Ectodermal cell (in vitro differentiated cells): ENCODE measurements at regions not wholly inside any gene's neighbourhood (a gene's known extent, or its start where the extent isn't known, plus 50 kb on each side); places are given as distances from the start of the nearest gene placed in this dataset.
"Not testable (repeated sequence)": the region's sequence is repeated elsewhere in the genome, so short reads cannot be mapped to it uniquely, and the experiment has no call there.

ENCODE experiments used
- H3K27ac ChIP-seq: 2 replicates; pipeline ENCODE4 v1.7.0; 2013; ENCODE audit warnings: mild to moderate bottlenecking, low read depth, low read length; ENCODE audit not compliant: insufficient read depth, poor library complexity, severe bottlenecking
- H3K27me3 ChIP-seq: 2 replicates; pipeline ENCODE4 v1.7.0; 2013; ENCODE audit warnings: mild to moderate bottlenecking, low read length; ENCODE audit not compliant: insufficient read depth, control insufficient read depth, poor library complexity, severe bottlenecking
- H3K36me3 ChIP-seq: one replicate; pipeline ENCODE4 v1.7.0; 2013; ENCODE audit warnings: low read length; ENCODE audit not compliant: control insufficient read depth, insufficient read depth
- H3K4me1 ChIP-seq: one replicate; pipeline ENCODE4 v1.7.0; 2013; ENCODE audit warnings: low read length; ENCODE audit not compliant: control insufficient read depth, insufficient read depth
- H3K4me3 ChIP-seq: 2 replicates; pipeline ENCODE4 v1.7.0; 2013; ENCODE audit warnings: low read depth, low read length, control low read depth; ENCODE audit not compliant: insufficient read depth
- H3K9me3 ChIP-seq: 2 replicates; pipeline ENCODE4 v1.7.0; 2013; ENCODE audit warnings: mild to moderate bottlenecking, low read length, moderate library complexity; ENCODE audit not compliant: control insufficient read depth
- WGBS, 2 experiments: methylation state at CpG; one replicate each; pipeline ENCODE4 v1.1.7; 2013; ENCODE audit warnings: missing lambda C conversion rate in 2 of 2; 5-methylcytosine and 5-hydroxymethylcytosine counted together

DNA sequence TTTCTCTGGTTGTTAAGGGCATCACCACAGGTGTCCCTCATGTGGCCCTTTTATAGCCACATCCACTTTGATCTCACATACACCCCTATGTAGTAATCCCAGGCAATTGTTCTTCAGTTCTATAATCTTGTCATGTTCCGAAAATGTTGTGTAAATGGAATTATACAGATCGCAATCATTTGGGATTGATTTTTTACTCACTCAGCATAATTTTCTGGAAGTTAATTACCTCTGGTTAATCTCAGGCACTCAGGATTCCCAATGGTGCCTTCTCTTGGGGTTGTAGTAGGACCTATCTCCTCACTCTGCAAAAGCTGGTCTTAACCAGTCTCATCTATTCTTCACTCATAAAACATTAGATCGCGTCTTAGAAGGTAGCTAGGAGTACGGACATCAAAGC, 1549.6 kb upstream of the DDX18 start:
- H3K36me3 ChIP-seq, result no peaks in the 10 kb centered on the region
- no peak overlapping the region for H3K4me3 ChIP-seq
- no peaks in the 10 kb centered on the region for H3K4me1 ChIP-seq
- no peak overlapping the region for H3K27ac ChIP-seq
- H3K27me3 ChIP-seq, result no peaks in the 10 kb centered on the region
- H3K9me3 ChIP-seq, result peaks cover under 1% of the 10 kb centered on the region
- WGBS, 2 experiments, result 98 to 100% methylated on average over 4 to 5 of the region's 5 CpGs

DNA sequence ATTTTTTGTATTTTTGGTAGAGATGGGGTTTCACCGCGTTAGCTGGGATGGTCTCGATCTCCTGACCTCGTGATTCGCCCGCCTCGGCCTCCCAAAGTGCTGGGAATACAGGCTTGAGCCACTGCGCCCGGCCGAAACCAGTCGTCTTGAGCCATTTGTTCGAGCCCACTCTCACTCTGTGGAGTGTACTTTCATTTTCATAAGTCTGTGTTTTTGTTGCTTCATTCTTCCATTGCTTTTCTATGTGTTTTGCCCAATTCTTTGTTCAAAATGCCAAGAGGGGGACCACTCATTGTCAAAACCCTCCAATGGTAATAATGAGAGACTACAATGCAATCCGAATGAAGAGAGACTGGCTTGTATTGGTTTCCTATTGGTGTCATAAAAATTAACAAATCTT, 1545.5 kb upstream of the DDX18 start:
- no peaks in the 10 kb centered on the region for H3K4me1 ChIP-seq
- WGBS, 2 experiments, result 91 to 94% methylated on average over 12 to 13 of the region's 13 CpGs
- no peaks in the 10 kb centered on the region for H3K36me3 ChIP-seq
- H3K9me3 ChIP-seq, result no peaks in the 10 kb centered on the region
- no peaks in the 10 kb centered on the region for H3K27me3 ChIP-seq
- H3K27ac ChIP-seq, result no peak overlapping the region
- H3K4me3 ChIP-seq, result no peak overlapping the region

DNA sequence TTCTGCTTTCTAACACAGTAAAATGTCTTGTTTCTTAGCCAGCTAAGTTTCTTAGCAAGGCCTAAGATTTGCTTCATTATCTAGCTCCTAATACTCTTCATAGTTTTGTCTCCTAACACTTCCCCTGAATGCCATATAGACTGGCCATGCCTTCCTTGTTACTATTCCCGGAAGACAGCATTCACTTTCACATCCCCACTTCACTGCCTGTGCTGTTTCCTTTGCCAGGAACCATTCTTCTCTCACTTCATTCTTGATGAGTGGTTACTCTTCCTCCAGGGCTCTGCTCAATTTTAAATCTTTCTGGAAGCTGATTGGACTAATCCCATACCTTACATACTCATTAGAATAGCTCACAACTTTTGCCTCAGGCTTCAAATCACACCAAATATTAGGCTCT, 1510.2 kb upstream of the DDX18 start:
- H3K27ac ChIP-seq, result no peak overlapping the region
- H3K4me1 ChIP-seq, result no peaks in the 10 kb centered on the region
- H3K4me3 ChIP-seq, result no peak overlapping the region
- H3K27me3 ChIP-seq, result no peaks in the 10 kb centered on the region
- WGBS, 2 experiments, result 88 to 98% methylated on average over 1 of the region's 1 CpG
- H3K9me3 ChIP-seq, result no peaks in the 10 kb centered on the region
- no peaks in the 10 kb centered on the region for H3K36me3 ChIP-seq

DNA sequence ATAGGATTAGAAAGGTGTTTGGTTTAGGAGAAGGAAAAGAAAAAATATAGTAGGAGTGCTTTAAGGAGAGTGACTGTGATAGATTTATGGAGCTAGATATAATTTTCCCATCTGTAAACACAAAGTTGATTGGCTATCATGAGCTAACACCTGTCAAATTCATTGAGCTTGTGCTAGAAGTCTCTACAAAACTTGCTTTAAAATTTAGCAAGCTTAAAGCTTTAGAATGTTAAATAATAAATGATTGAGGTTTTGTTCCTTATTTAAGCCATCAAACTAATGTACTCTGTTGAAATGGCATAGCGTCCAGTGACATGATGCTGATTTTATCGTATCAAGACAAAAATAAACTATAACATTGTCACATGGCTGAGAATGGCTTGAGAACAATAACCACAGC, 1497.4 kb upstream of the DDX18 start:
- no peak overlapping the region for H3K27ac ChIP-seq
- 94 to 100% methylated on average over 2 of the region's 2 CpGs for WGBS, 2 experiments
- no peak overlapping the region for H3K4me3 ChIP-seq
- H3K27me3 ChIP-seq, result no peaks in the 10 kb centered on the region
- H3K9me3 ChIP-seq, result no peaks in the 10 kb centered on the region
- no peaks in the 10 kb centered on the region for H3K4me1 ChIP-seq
- no peaks in the 10 kb centered on the region for H3K36me3 ChIP-seq

DNA sequence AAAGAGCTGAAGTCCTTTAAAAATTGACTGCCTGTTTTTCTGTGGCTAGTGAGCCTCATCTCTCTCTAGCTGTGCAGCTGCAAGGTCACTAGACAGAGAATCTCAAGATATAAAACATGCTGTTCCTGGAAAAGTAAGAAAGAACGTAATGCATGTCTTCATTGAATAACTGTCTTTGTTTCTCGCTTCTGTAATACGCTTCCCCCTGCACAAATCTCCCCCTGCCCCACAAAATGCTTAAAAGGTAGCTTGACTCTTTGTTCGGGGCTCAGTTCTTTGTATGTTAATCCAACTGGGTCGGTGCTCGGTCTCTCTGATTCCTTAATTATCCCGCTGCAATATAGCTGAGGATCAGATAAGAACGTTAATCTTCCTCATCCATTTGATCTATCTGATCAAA, 1495.9 kb upstream of the DDX18 start:
- not testable (repeated sequence) for H3K27me3 ChIP-seq, H3K4me1 ChIP-seq, H3K36me3 ChIP-seq, H3K4me3 ChIP-seq, H3K27ac ChIP-seq, H3K9me3 ChIP-seq
- WGBS, 2 experiments, result 85 to 86% methylated on average over 8 of the region's 8 CpGs

DNA sequence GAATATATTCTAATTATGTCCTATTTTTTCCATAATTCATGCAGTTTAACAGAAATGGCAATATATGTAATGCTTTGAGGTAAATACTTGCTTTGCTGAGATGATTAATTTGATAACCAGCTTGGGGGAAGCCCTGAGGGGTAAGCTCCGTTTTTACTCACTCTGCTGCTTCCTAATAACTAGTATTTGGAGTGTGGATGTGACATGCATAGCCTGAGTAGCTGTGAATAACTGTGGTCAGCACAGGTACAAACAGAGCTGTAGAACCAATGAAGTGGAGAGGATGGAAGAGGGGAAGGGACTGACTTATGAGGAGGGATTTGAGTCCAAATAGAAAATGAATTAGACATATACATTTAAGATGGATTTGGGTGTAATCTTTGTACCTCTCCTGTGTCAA, 1495.5 kb upstream of the DDX18 start:
- WGBS, 2 experiments, result 80 to 83% methylated on average over 1 of the region's 1 CpG
- Histone ChIP-seq H3K9me3 (no peaks in the 10 kb centered on the region), H3K4me1 (no peaks in the 10 kb centered on the region), H3K36me3 (no peaks in the 10 kb centered on the region), H3K27ac (no peak overlapping the region), H3K27me3 (no peaks in the 10 kb centered on the region), H3K4me3 (no peak overlapping the region)

DNA sequence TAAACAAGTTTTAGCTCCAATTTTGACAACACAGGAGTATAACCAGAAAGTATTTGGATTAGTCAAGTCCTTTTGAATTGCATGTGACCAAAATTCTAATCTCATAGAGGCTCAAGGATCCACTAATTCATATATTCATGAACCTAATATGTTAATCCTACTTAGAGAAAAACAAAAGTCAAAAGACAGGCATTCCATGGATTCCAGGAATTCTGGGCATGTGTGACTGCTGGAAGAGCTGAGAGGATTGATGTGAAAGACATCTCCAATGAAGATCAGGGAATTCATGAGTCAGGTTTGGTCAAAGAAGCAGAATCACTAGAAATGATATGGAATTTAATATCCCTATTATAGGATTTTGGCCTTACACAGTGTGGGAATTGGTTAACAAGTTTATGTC, 1494.6 kb upstream of the DDX18 start:
- Histone ChIP-seq H3K9me3 (no peaks in the 10 kb centered on the region), H3K4me3 (no peak overlapping the region), H3K27ac (no peak overlapping the region), H3K27me3 (no peaks in the 10 kb centered on the region), H3K36me3 (no peaks in the 10 kb centered on the region), H3K4me1 (no peaks in the 10 kb centered on the region)

DNA sequence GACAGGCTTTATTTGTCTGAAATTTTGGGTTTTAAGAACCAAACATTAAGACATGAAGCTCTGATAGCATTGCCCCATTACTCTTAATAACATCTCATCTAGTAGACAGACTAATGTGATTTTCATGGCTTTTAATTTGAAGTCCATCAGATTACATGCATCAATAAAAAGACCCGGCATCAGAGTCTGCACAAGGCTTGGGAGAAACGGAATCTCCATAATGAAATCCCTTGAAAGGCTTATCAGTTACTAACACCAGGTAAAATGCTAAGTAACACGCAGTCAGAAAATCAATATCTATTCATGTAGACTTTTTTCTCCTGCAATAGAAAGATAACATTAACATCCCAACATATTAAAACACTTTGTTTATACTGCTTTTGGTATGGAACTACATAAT, 1485.2 kb upstream of the DDX18 start:
- 89 to 94% methylated on average over 3 of the region's 3 CpGs for WGBS, 2 experiments
- Histone ChIP-seq H3K36me3 (no peaks in the 10 kb centered on the region), H3K27me3 (no peaks in the 10 kb centered on the region), H3K4me1 (no peaks in the 10 kb centered on the region), H3K27ac (no peak overlapping the region), H3K4me3 (no peak overlapping the region), H3K9me3 (no peaks in the 10 kb centered on the region)

DNA sequence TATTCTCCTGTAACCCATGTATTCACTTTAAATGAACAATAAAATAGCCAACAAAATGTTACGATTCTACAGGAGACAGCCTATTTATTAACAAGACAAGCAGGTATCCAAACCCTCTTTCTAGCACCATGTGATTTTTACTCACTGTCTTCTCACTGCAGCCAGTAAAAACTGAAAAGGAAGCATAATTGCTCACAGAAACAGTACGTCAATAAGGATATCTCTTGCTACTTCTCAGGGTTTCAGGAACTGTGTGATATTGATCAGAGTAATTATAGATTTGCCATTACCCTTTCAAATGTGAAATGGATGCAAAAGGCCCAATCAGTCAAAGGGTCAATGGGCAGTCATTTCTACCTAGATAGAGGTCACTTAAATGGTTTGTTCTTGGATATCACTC, 1473.8 kb upstream of the DDX18 start:
- H3K9me3 ChIP-seq, result no peaks in the 10 kb centered on the region
- H3K27me3 ChIP-seq, result no peaks in the 10 kb centered on the region
- H3K4me1 ChIP-seq, result no peaks in the 10 kb centered on the region
- no peak overlapping the region for H3K4me3 ChIP-seq
- no peaks in the 10 kb centered on the region for H3K36me3 ChIP-seq
- no peak overlapping the region for H3K27ac ChIP-seq
- 92 to 96% methylated on average over 2 of the region's 2 CpGs for WGBS, 2 experiments

DNA sequence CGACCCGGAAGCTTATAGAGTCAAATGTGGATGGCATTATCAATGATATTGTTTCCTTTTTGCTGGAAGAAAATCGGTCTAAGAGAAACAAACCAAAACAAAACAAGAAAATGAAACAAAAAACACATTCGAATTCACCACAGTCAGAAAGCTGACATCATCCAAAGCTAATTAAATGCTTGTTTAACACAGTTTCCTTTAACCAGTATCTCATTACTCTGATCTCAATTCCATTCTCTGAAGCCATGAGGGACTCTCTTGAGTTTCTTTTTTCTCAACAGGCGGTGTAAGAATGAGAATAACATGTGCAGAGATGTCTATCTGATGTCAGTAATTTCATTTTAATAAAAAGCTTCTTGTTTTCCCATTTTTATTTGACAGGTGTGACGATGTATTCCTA, 1448.3 kb upstream of the DDX18 start:
- H3K36me3 ChIP-seq, result no peaks in the 10 kb centered on the region
- H3K4me1 ChIP-seq, result no peaks in the 10 kb centered on the region
- 82 to 91% methylated on average over 2 to 3 of the region's 6 CpGs for WGBS, 2 experiments
- no peak overlapping the region for H3K4me3 ChIP-seq
- H3K27me3 ChIP-seq, result no peaks in the 10 kb centered on the region
- no peaks in the 10 kb centered on the region for H3K9me3 ChIP-seq
- H3K27ac ChIP-seq, result no peak overlapping the region

DNA sequence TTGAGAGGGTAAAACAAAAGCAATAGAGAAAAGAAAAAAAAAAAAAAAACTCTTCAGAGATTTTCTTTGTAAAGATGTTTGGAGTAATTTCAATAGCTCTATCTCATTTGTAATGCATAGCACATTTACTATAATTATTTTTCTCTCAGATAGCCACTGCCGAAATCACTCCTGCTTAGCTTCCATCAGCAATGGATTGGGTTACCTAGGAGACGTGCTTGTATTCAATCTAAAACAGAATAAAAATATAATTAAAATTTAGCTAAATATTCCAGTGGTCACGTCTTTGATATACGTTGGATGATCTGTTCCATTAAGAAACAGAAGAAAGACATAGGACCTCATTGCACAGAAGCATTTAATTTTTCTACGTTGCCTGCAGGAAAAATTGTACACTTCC, 1435.7 kb upstream of the DDX18 start:
- Histone ChIP-seq H3K27me3 (no peaks in the 10 kb centered on the region), H3K27ac (no peak overlapping the region), H3K36me3 (no peaks in the 10 kb centered on the region), H3K9me3 (no peaks in the 10 kb centered on the region), H3K4me3 (no peak overlapping the region), H3K4me1 (no peaks in the 10 kb centered on the region)
- 90 to 96% methylated on average over 3 to 5 of the region's 5 CpGs for WGBS, 2 experiments
